Ammon's horn (tissue), 1 donor: ENCODE measurements at regions not wholly inside any gene's neighbourhood (a gene's known extent, or its start where the extent isn't known, plus 50 kb on each side); places are given as distances from the start of the nearest gene placed in this dataset.
A peak's percentile ranks its signal among the peaks of the same experiment; 100 is the strongest.
"Not testable (repeated sequence)": the region's sequence is repeated elsewhere in the genome, so short reads cannot be mapped to it uniquely, and the experiment has no call there.

Experiments used
- DNase-seq: peaks from one replicate; pipeline ENCODE4 v3.0.0-alpha.2; 2016; ENCODE audit warnings: low spot score

GRCh38 chr1:78297836-78298235 lies 192.9 kb upstream of the PTGFR start:
- DNase-seq, result no peak

GRCh38 chr1:78298349-78298748 lies 192.4 kb upstream of the PTGFR start:
- no peak for DNase-seq

- DNase-seq, result no peak
Observed at GRCh38 chr1:78301141-78301540, 189.6 kb upstream of the PTGFR start.

- no peak for DNase-seq
Observed at GRCh38 chr1:78303620-78304019, 187.2 kb upstream of the PTGFR start.

GRCh38 chr1:78304341-78304740 lies 186.4 kb upstream of the PTGFR start:
- DNase-seq, result no peak

GRCh38 chr1:78304761-78305160 lies 186.0 kb upstream of the PTGFR start:
- no peak for DNase-seq

- DNase-seq, result not testable (repeated sequence)
Observed at GRCh38 chr1:78310261-78310660, 180.5 kb upstream of the PTGFR start.

- no peak for DNase-seq
Observed at GRCh38 chr1:78318011-78318410, 172.8 kb upstream of the PTGFR start.

GRCh38 chr1:78319603-78320002 lies 171.2 kb upstream of the PTGFR start:
- DNase-seq, result no peak

- no peak for DNase-seq
Observed at GRCh38 chr1:78322928-78323680, 167.7 kb upstream of the PTGFR start.

- DNase-seq, result no peak
Observed at GRCh38 chr1:78325293-78325692, 165.5 kb upstream of the PTGFR start.

GRCh38 chr1:78329475-78329874 lies 161.3 kb upstream of the PTGFR start:
- DNase-seq, result no peak

- no peak for DNase-seq
Observed at GRCh38 chr1:78331799-78332198, 159.0 kb upstream of the PTGFR start.

- peak; percentile 7 for DNase-seq
Observed at GRCh38 chr1:78333502-78333901, 157.3 kb upstream of the PTGFR start.

GRCh38 chr1:78334114-78334513 lies 156.7 kb upstream of the PTGFR start:
- DNase-seq, result no peak

GRCh38 chr1:78334952-78335351 lies 155.8 kb upstream of the PTGFR start:
- no peak for DNase-seq

GRCh38 chr1:78336751-78337150 lies 154.0 kb upstream of the PTGFR start:
- DNase-seq, result not testable (repeated sequence)

- no peak for DNase-seq
Observed at GRCh38 chr1:78339490-78339889, 151.3 kb upstream of the PTGFR start.

- no peak for DNase-seq
Observed at GRCh38 chr1:78340006-78340405, 150.8 kb upstream of the PTGFR start.

GRCh38 chr1:78348496-78349284 lies 142.1 kb upstream of the PTGFR start:
- DNase-seq, result no peak

GRCh38 chr1:78351551-78352216 lies 139.1 kb upstream of the PTGFR start:
- no peak for DNase-seq

- no peak for DNase-seq
Observed at GRCh38 chr1:78355656-78356055, 135.1 kb upstream of the PTGFR start.

- no peak for DNase-seq
Observed at GRCh38 chr1:78358165-78358564, 132.6 kb upstream of the PTGFR start.
